DOHH2 (cell line): ENCODE measurements at regions not wholly inside any gene's neighbourhood (a gene's known extent, or its start where the extent isn't known, plus 50 kb on each side); places are given as distances from the start of the nearest gene placed in this dataset.
"Not testable (repeated sequence)": the region's sequence is repeated elsewhere in the genome, so short reads cannot be mapped to it uniquely, and the experiment has no call there.

Source experiments
- H3F3A ChIP-seq: fragments of 200-600 bp; sonication (generic), shearing (Covaris generic); 2 replicates; pipeline ENCODE4 v1.6.0; 2016; ENCODE audit warnings: antibody characterized with exemption, mild to moderate bottlenecking; ENCODE audit not compliant: control insufficient read depth, insufficient read depth
- H3K27ac ChIP-seq: fragments of 200-600 bp; sonication (generic); 2 replicates; pipeline ENCODE4 v1.5.1; 2014; ENCODE audit warnings: low read depth, mild to moderate bottlenecking, low read length, moderate library complexity
- H3K27me3 ChIP-seq: fragments of 200-600 bp; sonication (generic); 2 replicates; pipeline ENCODE4 v1.6.1; 2014; ENCODE audit warnings: mild to moderate bottlenecking, low read length, mixed read lengths; ENCODE audit not compliant: control insufficient read depth
- H3K36me3 ChIP-seq: fragments of 200-600 bp; sonication (generic); 2 replicates; pipeline ENCODE4 v1.6.1; 2014; ENCODE audit warnings: mild to moderate bottlenecking, low read length, moderate library complexity, mixed read lengths; ENCODE audit not compliant: control insufficient read depth
- H3K4me1 ChIP-seq: fragments of 200-600 bp; sonication (generic); 2 replicates; pipeline ENCODE4 v1.6.1; 2014; ENCODE audit warnings: mild to moderate bottlenecking, low read length, mixed read lengths; ENCODE audit not compliant: control insufficient read depth
- H3K4me2 ChIP-seq: fragments of 200-600 bp; sonication (generic); 2 replicates; pipeline ENCODE4 v1.6.0; 2014; ENCODE audit warnings: mild to moderate bottlenecking, low read length, moderate library complexity
- H3K4me3 ChIP-seq: fragments of 200-600 bp; sonication (generic); 2 replicates; pipeline ENCODE4 v1.5.1; 2014; ENCODE audit warnings: mild to moderate bottlenecking, low read length, mixed read lengths
- H3K79me2 ChIP-seq: fragments of 200-600 bp; sonication (generic); 2 replicates; pipeline ENCODE4 v1.6.1; 2014; ENCODE audit warnings: mild to moderate bottlenecking, low read length, mixed read lengths; ENCODE audit not compliant: control insufficient read depth
- H3K9me2 ChIP-seq: fragments of 200-600 bp; sonication (generic); replicated peaks from 2 replicates; pipeline ENCODE4 v1.6.1; 2014; ENCODE audit warnings: mild to moderate bottlenecking, low read length, mixed read lengths; ENCODE audit not compliant: control insufficient read depth
- H3K9me3 ChIP-seq: fragments of 200-600 bp; sonication (generic); 2 replicates; pipeline ENCODE4 v1.6.1; 2014; ENCODE audit warnings: antibody characterized with exemption, low read length, mixed read lengths; ENCODE audit not compliant: control insufficient read depth, insufficient read depth
- H4K20me1 ChIP-seq: fragments of 200-600 bp; sonication (generic); 2 replicates; pipeline ENCODE4 v1.6.0; 2014; ENCODE audit warnings: low read depth, mild to moderate bottlenecking, antibody characterized with exemption, low read length, moderate library complexity; ENCODE audit not compliant: control insufficient read depth, insufficient read depth
- EZH2phosphoT487 ChIP-seq: fragments of 200-600 bp; sonication (generic); IDR thresholded peaks from 2 replicates; pipeline ENCODE4 v1.6.1; 2017; ENCODE audit warnings: borderline replicate concordance, mild to moderate bottlenecking, antibody characterized with exemption, low read length, moderate library complexity, mixed read lengths
- TF ChIP-seq, protein P1 (sequence below): fragments of 200-600 bp; sonication (generic); IDR thresholded peaks from one replicate; pipeline ENCODE4 v1.5.1; 2014; ENCODE audit warnings: antibody characterized with exemption, mild to moderate bottlenecking, low read depth, low read length; ENCODE audit not compliant: poor library complexity, severe bottlenecking

GRCh38 chr2:186426153-186427016 is 59.7 kb upstream of the ZC3H15 start:
- no peak overlapping the region for H3K4me3 ChIP-seq
- no peak for TF ChIP-seq EZH2phosphoT487
- TF ChIP-seq, protein P1, sequence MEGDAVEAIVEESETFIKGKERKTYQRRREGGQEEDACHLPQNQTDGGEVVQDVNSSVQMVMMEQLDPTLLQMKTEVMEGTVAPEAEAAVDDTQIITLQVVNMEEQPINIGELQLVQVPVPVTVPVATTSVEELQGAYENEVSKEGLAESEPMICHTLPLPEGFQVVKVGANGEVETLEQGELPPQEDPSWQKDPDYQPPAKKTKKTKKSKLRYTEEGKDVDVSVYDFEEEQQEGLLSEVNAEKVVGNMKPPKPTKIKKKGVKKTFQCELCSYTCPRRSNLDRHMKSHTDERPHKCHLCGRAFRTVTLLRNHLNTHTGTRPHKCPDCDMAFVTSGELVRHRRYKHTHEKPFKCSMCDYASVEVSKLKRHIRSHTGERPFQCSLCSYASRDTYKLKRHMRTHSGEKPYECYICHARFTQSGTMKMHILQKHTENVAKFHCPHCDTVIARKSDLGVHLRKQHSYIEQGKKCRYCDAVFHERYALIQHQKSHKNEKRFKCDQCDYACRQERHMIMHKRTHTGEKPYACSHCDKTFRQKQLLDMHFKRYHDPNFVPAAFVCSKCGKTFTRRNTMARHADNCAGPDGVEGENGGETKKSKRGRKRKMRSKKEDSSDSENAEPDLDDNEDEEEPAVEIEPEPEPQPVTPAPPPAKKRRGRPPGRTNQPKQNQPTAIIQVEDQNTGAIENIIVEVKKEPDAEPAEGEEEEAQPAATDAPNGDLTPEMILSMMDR, result no peak
- no peaks in the 10 kb centered on the region for H3K79me2 ChIP-seq
- H3K27me3 ChIP-seq, result no peaks in the 10 kb centered on the region
- H3F3A ChIP-seq, result no peaks in the 10 kb centered on the region
- no peak overlapping the region for H3K4me2 ChIP-seq
- no peaks in the 10 kb centered on the region for H3K36me3 ChIP-seq
- no peaks in the 10 kb centered on the region for H3K9me3 ChIP-seq
- no peaks in the 10 kb centered on the region for H3K9me2 ChIP-seq
- no peak overlapping the region for H3K27ac ChIP-seq
- no peaks in the 10 kb centered on the region for H4K20me1 ChIP-seq
- H3K4me1 ChIP-seq, result peaks cover 4% of the 10 kb centered on the region

DNA sequence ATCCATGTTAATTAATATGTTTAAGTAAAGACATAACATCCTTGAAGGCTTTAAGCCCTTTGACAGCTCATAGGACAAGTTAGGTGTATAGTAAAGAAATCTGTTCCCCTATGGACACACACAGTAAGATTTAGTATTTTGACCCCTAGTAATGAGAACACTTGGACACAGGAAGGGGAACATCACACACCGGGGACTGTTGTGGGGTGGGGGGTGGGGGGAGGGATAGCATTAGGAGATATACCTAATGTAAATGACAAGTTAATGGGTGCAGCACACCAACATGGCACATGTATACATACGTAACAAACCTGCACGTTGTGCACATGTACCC is 59.1 kb upstream of the ZC3H15 start:
- H3K27ac ChIP-seq, H3F3A ChIP-seq, H3K4me3 ChIP-seq, H3K9me2 ChIP-seq, H3K36me3 ChIP-seq, H3K27me3 ChIP-seq, H4K20me1 ChIP-seq, H3K79me2 ChIP-seq, H3K4me2 ChIP-seq, H3K9me3 ChIP-seq, H3K4me1 ChIP-seq: not testable (repeated sequence)

- Histone ChIP-seq H3K4me1 (no peaks in the 10 kb centered on the region), H3K4me2 (no peak overlapping the region), H3K9me3 (no peaks in the 10 kb centered on the region), H4K20me1 (no peaks in the 10 kb centered on the region), H3K79me2 (no peaks in the 10 kb centered on the region), H3K9me2 (no peaks in the 10 kb centered on the region), H3K27me3 (no peaks in the 10 kb centered on the region), H3K27ac (no peak overlapping the region), H3F3A (no peaks in the 10 kb centered on the region), H3K36me3 (no peaks in the 10 kb centered on the region), H3K4me3 (no peak overlapping the region)
- no peak for TF ChIP-seq EZH2phosphoT487
- TF ChIP-seq, protein P1, result no peak
These were observed 58.1 kb upstream of the ZC3H15 start for GRCh38 chr2:186427970-186428369.

DNA sequence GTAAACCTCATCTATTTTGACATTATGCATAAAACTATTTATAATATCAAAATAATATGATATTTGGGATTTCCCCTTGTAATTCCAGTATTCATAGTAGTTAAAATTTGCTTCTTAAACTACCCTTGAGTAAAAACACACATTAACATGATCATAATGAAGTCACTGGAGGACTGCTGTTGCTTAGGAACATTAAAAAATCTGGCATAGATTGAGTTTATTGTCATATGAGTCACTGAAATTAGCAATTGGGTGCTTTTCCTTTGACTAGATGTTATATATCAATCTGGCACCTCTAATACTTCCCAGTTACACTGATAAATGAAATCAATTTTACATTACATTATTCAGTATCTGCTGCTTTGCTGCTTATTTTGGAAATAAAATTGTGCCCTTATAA is 57.0 kb upstream of the ZC3H15 start:
- Histone ChIP-seq H3K9me3 (no peaks in the 10 kb centered on the region), H3K79me2 (no peaks in the 10 kb centered on the region), H3K27ac (no peak overlapping the region), H3K36me3 (no peaks in the 10 kb centered on the region), H3K27me3 (no peaks in the 10 kb centered on the region), H3F3A (no peaks in the 10 kb centered on the region), H3K9me2 (no peaks in the 10 kb centered on the region), H3K4me2 (no peak overlapping the region), H3K4me3 (no peak overlapping the region), H3K4me1 (no peaks in the 10 kb centered on the region), H4K20me1 (no peaks in the 10 kb centered on the region)
- no peak for TF ChIP-seq EZH2phosphoT487
